NT2/D1 (cell line): ENCODE measurements at regions not wholly inside any gene's neighbourhood (a gene's known extent, or its start where the extent isn't known, plus 50 kb on each side); places are given as distances from the start of the nearest gene placed in this dataset.

Source experiments
- DNase-seq: peaks from one replicate; pipeline ENCODE4 v3.0.0-alpha.2; 2011; ENCODE audit warnings: low read depth, low spot score
- H3K27me3 ChIP-seq: 2 replicates; pipeline ENCODE4 v1.6.0; 2011; ENCODE audit warnings: mild to moderate bottlenecking; ENCODE audit not compliant: insufficient read length, insufficient read depth
- H3K36me3 ChIP-seq: 2 replicates; pipeline ENCODE4 v1.6.1; 2011; ENCODE audit warnings: mild to moderate bottlenecking, low read length, mixed read lengths; ENCODE audit not compliant: insufficient read depth, insufficient read length
- H3K4me1 ChIP-seq: 2 replicates; pipeline ENCODE4 v1.5.1; 2011; ENCODE audit not compliant: insufficient read depth, insufficient read length
- H3K4me3 ChIP-seq: 2 replicates; pipeline ENCODE4 v1.5.1; 2011; ENCODE audit warnings: low read depth; ENCODE audit not compliant: insufficient read length
- H3K9ac ChIP-seq: 2 replicates; pipeline ENCODE4 v1.6.0; 2011; ENCODE audit warnings: low read depth; ENCODE audit not compliant: insufficient read length
- H3K9me3 ChIP-seq: 2 replicates; pipeline ENCODE4 v1.5.1; 2011; ENCODE audit warnings: mild to moderate bottlenecking, low read length; ENCODE audit not compliant: insufficient read depth
- SUZ12 ChIP-seq: IDR thresholded peaks from 2 replicates; pipeline ENCODE4 v1.6.1; 2011; ENCODE audit not compliant: insufficient read length, insufficient read depth; ENCODE audit errors: extremely low read depth
- YY1 ChIP-seq: IDR thresholded peaks from 2 replicates; pipeline ENCODE4 v1.6.1; 2011; ENCODE audit not compliant: insufficient read length, insufficient read depth
- ZNF274 ChIP-seq: IDR thresholded peaks from 2 replicates; pipeline ENCODE4 v1.6.1; 2011; ENCODE audit warnings: mild to moderate bottlenecking, low read depth, low read length

DNA sequence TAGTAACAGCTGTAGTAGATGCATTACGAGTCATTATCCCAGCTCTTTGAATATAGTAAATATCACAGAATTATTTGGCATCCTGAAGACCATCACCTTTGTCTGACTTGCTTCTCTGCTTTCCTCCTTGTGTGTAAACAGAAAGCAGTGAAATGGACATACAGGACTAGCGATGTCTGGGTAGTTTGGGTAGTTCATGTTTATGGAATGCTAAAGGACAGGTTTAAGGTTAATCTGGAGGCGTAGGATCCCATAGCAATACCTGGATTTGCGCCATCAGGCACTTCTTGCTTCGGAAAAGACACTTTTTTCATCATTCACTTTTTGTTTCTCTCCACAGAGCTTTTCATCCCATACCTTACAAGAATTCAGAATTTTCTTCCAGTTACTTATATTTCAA lies 232.2 kb downstream of the GPAT3 start:
- Histone ChIP-seq H3K27me3 (no peaks in the 10 kb centered on the region), H3K36me3 (no peaks in the 10 kb centered on the region), H3K4me1 (no peaks in the 10 kb centered on the region), H3K9ac (no peak overlapping the region), H3K9me3 (0 out of 2 replicates have a peak, but pooled peaks cover 3% of the 10 kb centered on the region), H3K4me3 (no peak overlapping the region)
- no peak for DNase-seq
- TF ChIP-seq SUZ12: no peak
- no peak for TF ChIP-seq ZNF274
- TF ChIP-seq YY1: no peak

DNA sequence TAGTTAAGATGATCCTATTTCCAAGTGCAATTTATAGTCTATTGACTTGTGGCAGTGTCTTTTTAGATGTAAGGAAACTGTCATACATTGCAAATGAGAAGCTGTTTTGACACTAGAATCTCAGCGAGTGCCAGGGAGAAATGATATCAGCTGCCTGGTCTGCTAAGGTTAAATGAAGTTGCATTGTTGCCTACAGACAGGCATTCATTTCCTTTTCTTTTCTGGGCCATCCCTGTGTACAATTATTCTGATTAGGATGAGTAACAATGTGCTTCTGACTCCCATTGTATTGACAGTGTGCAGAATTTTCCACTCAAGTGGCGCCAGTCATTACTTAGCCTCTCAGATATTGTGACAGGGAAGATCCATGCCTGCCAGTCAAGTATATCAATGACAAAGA lies 231.2 kb downstream of the GPAT3 start:
- Histone ChIP-seq H3K27me3 (no peaks in the 10 kb centered on the region), H3K36me3 (no peaks in the 10 kb centered on the region), H3K9me3 (no peaks in the 10 kb centered on the region), H3K4me3 (no peak overlapping the region), H3K9ac (no peak overlapping the region), H3K4me1 (no peaks in the 10 kb centered on the region)
- TF ChIP-seq YY1 (no peak), ZNF274 (no peak), SUZ12 (no peak)
- DNase-seq: no peak

GRCh38 chr4:83759611-83760010 lies 223.7 kb downstream of the GPAT3 start:
- Histone ChIP-seq H3K9ac (no peak overlapping the region), H3K9me3 (no peaks in the 10 kb centered on the region), H3K4me3 (no peak overlapping the region), H3K4me1 (no peaks in the 10 kb centered on the region), H3K36me3 (no peaks in the 10 kb centered on the region), H3K27me3 (no peaks in the 10 kb centered on the region)
- no peak for TF ChIP-seq ZNF274
- TF ChIP-seq YY1: no peak
- no peak for TF ChIP-seq SUZ12
- DNase-seq: no peak

DNA sequence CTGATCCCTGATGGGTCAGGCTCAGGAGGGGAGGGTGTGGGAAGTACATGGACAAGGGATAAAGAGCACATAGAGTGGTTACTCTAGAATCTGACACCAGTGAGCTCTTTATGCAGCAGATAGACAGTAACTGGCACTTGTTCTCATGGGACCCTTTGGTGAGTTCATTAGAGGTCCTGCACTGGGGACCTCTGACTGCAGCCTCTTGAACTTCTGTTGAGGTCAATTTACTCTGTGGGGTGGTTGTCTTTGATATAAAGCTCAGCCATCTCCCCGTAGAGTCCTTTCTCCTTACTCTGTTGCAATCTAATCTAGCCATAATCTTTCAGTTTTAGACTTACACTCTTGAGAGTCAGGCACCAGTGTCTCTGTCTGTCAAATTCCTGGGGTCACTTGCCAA lies 222.4 kb downstream of the GPAT3 start:
- no peaks in the 10 kb centered on the region for H3K9me3 ChIP-seq
- TF ChIP-seq ZNF274: no peak
- no peak for TF ChIP-seq SUZ12
- TF ChIP-seq YY1: no peak
- H3K4me1 ChIP-seq: no peaks in the 10 kb centered on the region

GRCh38 chr4:83757121-83757621 lies 221.3 kb downstream of the GPAT3 start:
- Histone ChIP-seq H3K4me1 (no peaks in the 10 kb centered on the region), H3K9me3 (no peaks in the 10 kb centered on the region), H3K9ac (no peak overlapping the region), H3K4me3 (no peak overlapping the region), H3K36me3 (no peaks in the 10 kb centered on the region), H3K27me3 (no peaks in the 10 kb centered on the region)
- no peak for TF ChIP-seq SUZ12
- no peak for TF ChIP-seq YY1
- no peak for TF ChIP-seq ZNF274
- DNase-seq: no peak

More for the DNA sequence above, 222.4 kb downstream of the GPAT3 start:
- Histone ChIP-seq H3K36me3 (no peaks in the 10 kb centered on the region), H3K9ac (no peak overlapping the region), H3K27me3 (no peaks in the 10 kb centered on the region), H3K4me3 (no peak overlapping the region)
- DNase-seq: no peak

DNA sequence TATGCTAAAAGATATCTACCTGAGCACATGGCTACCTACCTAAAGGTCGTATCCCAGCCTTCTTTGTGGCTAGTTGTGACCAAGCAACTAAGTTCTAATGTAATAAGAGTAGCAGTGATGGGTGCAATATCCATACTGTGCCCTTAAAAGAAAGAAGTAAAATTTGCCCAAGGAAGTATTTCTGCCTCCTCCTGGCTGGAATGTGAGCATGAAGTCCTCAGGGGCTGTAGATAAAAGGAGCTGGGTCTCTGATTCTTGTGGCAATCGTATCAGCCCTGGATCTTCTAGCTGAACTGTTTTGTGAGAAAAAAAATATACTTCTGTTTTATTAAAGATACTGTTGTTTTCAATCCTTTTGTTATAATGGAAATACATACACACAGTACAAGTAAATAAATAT lies 217.4 kb downstream of the GPAT3 start:
- Histone ChIP-seq H3K27me3 (no peaks in the 10 kb centered on the region), H3K9ac (no peak overlapping the region), H3K36me3 (no peaks in the 10 kb centered on the region), H3K4me1 (no peaks in the 10 kb centered on the region), H3K9me3 (no peaks in the 10 kb centered on the region), H3K4me3 (no peak overlapping the region)
- TF ChIP-seq ZNF274 (no peak), SUZ12 (no peak), YY1 (no peak)
- no peak for DNase-seq

DNA sequence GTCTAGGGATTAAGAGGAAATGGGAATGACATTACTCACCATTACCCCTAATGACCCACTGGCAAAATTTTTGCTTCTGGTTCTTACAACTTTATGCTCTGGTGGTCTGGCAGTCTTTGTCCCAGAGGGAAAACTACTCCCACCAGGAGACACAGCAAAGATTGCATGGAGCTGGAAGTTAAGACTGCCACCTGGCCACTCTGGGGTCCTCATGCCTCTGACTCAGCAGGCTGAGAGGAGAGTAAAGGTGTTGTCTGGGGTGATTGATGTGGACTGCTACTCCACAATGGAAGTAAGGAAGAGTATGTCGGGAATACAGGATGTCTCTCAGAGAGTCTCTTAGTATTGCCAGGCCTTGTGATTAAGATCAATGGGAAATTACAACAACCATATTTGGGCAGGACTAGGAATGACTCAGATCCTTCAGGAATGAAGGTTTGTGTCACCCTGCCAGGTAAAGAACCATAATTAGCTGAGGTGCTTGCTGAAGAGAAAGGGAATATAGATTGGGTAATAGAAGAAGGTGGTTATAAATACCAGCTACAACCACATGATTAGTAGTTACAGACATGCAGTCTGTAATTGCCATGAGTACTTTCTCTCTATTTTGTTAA lies 215.5 kb downstream of the GPAT3 start:
- Histone ChIP-seq H3K9ac (no peak overlapping the region), H3K27me3 (no peaks in the 10 kb centered on the region), H3K36me3 (no peaks in the 10 kb centered on the region), H3K4me3 (no peak overlapping the region), H3K9me3 (no peaks in the 10 kb centered on the region), H3K4me1 (no peaks in the 10 kb centered on the region)
- no peak for DNase-seq
- no peak for TF ChIP-seq SUZ12
- no peak for TF ChIP-seq ZNF274
- TF ChIP-seq YY1: no peak
